ENCODE measurements at regions not wholly inside any gene's neighbourhood (a gene's known extent, or its start where the extent isn't known, plus 50 kb on each side); places are given as distances from the start of the nearest gene placed in this dataset.
A peak's percentile ranks its signal among the peaks of the same experiment; 100 is the strongest.

- Histone ChIP-seq H3K27me3 (ENCODE audit: insufficient read depth, low read length, poor library complexity, severe bottlenecking) (no peaks in the 10 kb centered on the region), H3K9me3 (ENCODE audit: low read length) (no peaks in the 10 kb centered on the region), H3K27ac (ENCODE audit: low read depth, low read length) (no peak overlapping the region), H3K4me3 (ENCODE audit: low read length) (no peak overlapping the region), H3K36me3 (ENCODE audit: insufficient read depth, low read length) (no peaks in the 10 kb centered on the region), H3K4me1 (ENCODE audit: insufficient read depth, low read length) (peaks cover 8% of the 10 kb centered on the region)
- ChIA-PET POLR2A (no interaction called here), CTCF (no interaction called here)
- Mint-ChIP-seq H3K27ac (no peak overlapping the region), H3K36me3 (no peaks in the 10 kb centered on the region), H3K4me1 (no peaks in the 10 kb centered on the region), H3K4me3 (no peak overlapping the region), H3K27me3 (peaks cover 31 to 67% of the 10 kb centered on the region in 2 donors), H3K9me3 (peaks cover 0 to 2% (median 0%) of the 10 kb centered on the region in 5 donors)
- DNase-seq: no peak
Observed at GRCh38 chr21:35510294-35510693, 461.2 kb upstream of the RUNX1 start.

- H3K9me3 ChIP-seq (ENCODE audit: low read length): no peaks in the 10 kb centered on the region
- H3K27ac ChIP-seq (ENCODE audit: low read depth, low read length): no peak overlapping the region
- H3K4me1 ChIP-seq (ENCODE audit: insufficient read depth, low read length): peaks cover 20% of the 10 kb centered on the region
- Mint-ChIP-seq H3K4me1 (peaks cover 0 to 4% (median 4%) of the 10 kb centered on the region in 3 donors), H3K9me3 (peaks cover 0 to 2% (median 0%) of the 10 kb centered on the region in 5 donors), H3K27me3 (peaks cover 23 to 64% of the 10 kb centered on the region in 2 donors), H3K36me3 (no peaks in the 10 kb centered on the region), H3K27ac (no peak overlapping the region), H3K4me3 (no peak overlapping the region)
- no peaks in the 10 kb centered on the region for H3K36me3 ChIP-seq (ENCODE audit: insufficient read depth, low read length)
- H3K4me3 ChIP-seq (ENCODE audit: low read length): no peak overlapping the region
- POLR2A ChIA-PET: no interaction called here
- H3K27me3 ChIP-seq (ENCODE audit: insufficient read depth, low read length, poor library complexity, severe bottlenecking): no peaks in the 10 kb centered on the region
- CTCF ChIA-PET: no interaction called here
- no peak for DNase-seq
Observed at GRCh38 chr21:35509001-35509704, 460.1 kb upstream of the RUNX1 start.

- Mint-ChIP-seq H3K36me3 (no peaks in the 10 kb centered on the region), H3K9me3 (no peaks in the 10 kb centered on the region), H3K27ac (no peak overlapping the region), H3K27me3 (peaks cover 17 to 63% of the 10 kb centered on the region in 2 donors), H3K4me3 (no peak overlapping the region), H3K4me1 (peaks cover 2 to 12% (median 12%) of the 10 kb centered on the region in 3 donors)
- no peak overlapping the region for H3K4me3 ChIP-seq (ENCODE audit: low read length)
- no peaks in the 10 kb centered on the region for H3K9me3 ChIP-seq (ENCODE audit: low read length)
- POLR2A ChIA-PET: no interaction called here
- no peaks in the 10 kb centered on the region for H3K27me3 ChIP-seq (ENCODE audit: insufficient read depth, low read length, poor library complexity, severe bottlenecking)
- no peak overlapping the region for H3K27ac ChIP-seq (ENCODE audit: low read depth, low read length)
- no peaks in the 10 kb centered on the region for H3K36me3 ChIP-seq (ENCODE audit: insufficient read depth, low read length)
- H3K4me1 ChIP-seq (ENCODE audit: insufficient read depth, low read length): peaks cover 26% of the 10 kb centered on the region
- no peak for DNase-seq
- CTCF ChIA-PET: no interaction called here
Observed at GRCh38 chr21:35508139-35508888, 459.2 kb upstream of the RUNX1 start.

GRCh38 chr21:35507181-35507759 lies 458.2 kb upstream of the RUNX1 start:
- Histone ChIP-seq H3K4me1 (ENCODE audit: insufficient read depth, low read length) (peaks cover 34% of the 10 kb centered on the region), H3K36me3 (ENCODE audit: insufficient read depth, low read length) (no peaks in the 10 kb centered on the region), H3K27me3 (ENCODE audit: insufficient read depth, low read length, poor library complexity, severe bottlenecking) (no peaks in the 10 kb centered on the region), H3K4me3 (ENCODE audit: low read length) (no peak overlapping the region), H3K27ac (ENCODE audit: low read depth, low read length) (no peak overlapping the region), H3K9me3 (ENCODE audit: low read length) (no peaks in the 10 kb centered on the region)
- Mint-ChIP-seq H3K27me3 (peaks cover 21 to 66% of the 10 kb centered on the region in 2 donors), H3K36me3 (no peaks in the 10 kb centered on the region), H3K9me3 (no peaks in the 10 kb centered on the region), H3K4me1 (peaks cover 4 to 14% (median 14%) of the 10 kb centered on the region in 3 donors), H3K27ac (peak overlapping the region in 1 of 8 donors; percentile 95), H3K4me3 (no peak overlapping the region)
- no peak for DNase-seq
- POLR2A ChIA-PET: no interaction called here
- CTCF ChIA-PET: no interaction called here

- Histone ChIP-seq H3K4me3 (ENCODE audit: low read length) (no peak overlapping the region), H3K36me3 (ENCODE audit: insufficient read depth, low read length) (no peaks in the 10 kb centered on the region), H3K27me3 (ENCODE audit: insufficient read depth, low read length, poor library complexity, severe bottlenecking) (no peaks in the 10 kb centered on the region), H3K9me3 (ENCODE audit: low read length) (no peaks in the 10 kb centered on the region), H3K4me1 (ENCODE audit: insufficient read depth, low read length) (peaks cover 34% of the 10 kb centered on the region), H3K27ac (ENCODE audit: low read depth, low read length) (no peak overlapping the region)
- POLR2A ChIA-PET: no interaction called here
- peaks cover 22 to 68% of the 10 kb centered on the region in 2 donors for H3K27me3 Mint-ChIP-seq
- peaks cover 4 to 14% (median 14%) of the 10 kb centered on the region in 3 donors for H3K4me1 Mint-ChIP-seq
- H3K9me3 Mint-ChIP-seq: no peaks in the 10 kb centered on the region
- no peaks in the 10 kb centered on the region for H3K36me3 Mint-ChIP-seq
- CTCF ChIA-PET: no interaction called here
- DNase-seq: no peak
- no peak overlapping the region for H3K27ac Mint-ChIP-seq
- no peak overlapping the region for H3K4me3 Mint-ChIP-seq
Observed at GRCh38 chr21:35506771-35507170, 457.7 kb upstream of the RUNX1 start.

- Histone ChIP-seq H3K4me3 (ENCODE audit: low read length) (no peak overlapping the region), H3K4me1 (ENCODE audit: insufficient read depth, low read length) (peaks cover 34% of the 10 kb centered on the region), H3K36me3 (ENCODE audit: insufficient read depth, low read length) (no peaks in the 10 kb centered on the region), H3K27ac (ENCODE audit: low read depth, low read length) (no peak overlapping the region), H3K9me3 (ENCODE audit: low read length) (no peaks in the 10 kb centered on the region), H3K27me3 (ENCODE audit: insufficient read depth, low read length, poor library complexity, severe bottlenecking) (no peaks in the 10 kb centered on the region)
- Mint-ChIP-seq H3K27me3 (peaks cover 24 to 68% of the 10 kb centered on the region in 2 donors), H3K36me3 (no peaks in the 10 kb centered on the region), H3K27ac (no peak overlapping the region), H3K4me1 (peaks cover 4 to 14% (median 14%) of the 10 kb centered on the region in 3 donors), H3K9me3 (no peaks in the 10 kb centered on the region), H3K4me3 (no peak overlapping the region)
- DNase-seq: no peak
- POLR2A ChIA-PET: no interaction called here
- CTCF ChIA-PET: no interaction called here
Observed at GRCh38 chr21:35506352-35506751, 457.2 kb upstream of the RUNX1 start.

GRCh38 chr21:35504951-35505466 lies 455.9 kb upstream of the RUNX1 start:
- DNase-seq: no peak
- no peaks in the 10 kb centered on the region for H3K36me3 ChIP-seq (ENCODE audit: insufficient read depth, low read length)
- ChIA-PET POLR2A (no interaction called here), CTCF (no interaction called here)
- no peaks in the 10 kb centered on the region for H3K9me3 ChIP-seq (ENCODE audit: low read length)
- no peak overlapping the region for H3K27ac ChIP-seq (ENCODE audit: low read depth, low read length)
- H3K4me3 ChIP-seq (ENCODE audit: low read length): no peak overlapping the region
- peaks cover 0 to 5% (median 0%) of the 10 kb centered on the region in 3 donors for H3K36me3 Mint-ChIP-seq
- H3K27me3 Mint-ChIP-seq: peaks cover 24 to 65% of the 10 kb centered on the region in 2 donors
- peaks cover 34% of the 10 kb centered on the region for H3K4me1 ChIP-seq (ENCODE audit: insufficient read depth, low read length)
- H3K9me3 Mint-ChIP-seq: peaks cover 0 to 4% (median 0%) of the 10 kb centered on the region in 5 donors
- H3K27me3 ChIP-seq (ENCODE audit: insufficient read depth, low read length, poor library complexity, severe bottlenecking): no peaks in the 10 kb centered on the region
- H3K4me3 Mint-ChIP-seq: no peak overlapping the region
- H3K4me1 Mint-ChIP-seq: peaks cover 4 to 14% (median 14%) of the 10 kb centered on the region in 3 donors
- H3K27ac Mint-ChIP-seq: no peak overlapping the region

- Histone ChIP-seq H3K36me3 (ENCODE audit: insufficient read depth, low read length) (no peaks in the 10 kb centered on the region), H3K27me3 (ENCODE audit: insufficient read depth, low read length, poor library complexity, severe bottlenecking) (no peaks in the 10 kb centered on the region), H3K9me3 (ENCODE audit: low read length) (no peaks in the 10 kb centered on the region), H3K4me3 (ENCODE audit: low read length) (no peak overlapping the region), H3K27ac (ENCODE audit: low read depth, low read length) (no peak overlapping the region), H3K4me1 (ENCODE audit: insufficient read depth, low read length) (peaks cover 34% of the 10 kb centered on the region)
- ChIA-PET CTCF (no interaction called here), POLR2A (no interaction called here)
- peaks cover 4 to 14% (median 14%) of the 10 kb centered on the region in 3 donors for H3K4me1 Mint-ChIP-seq
- peaks cover 0 to 4% (median 0%) of the 10 kb centered on the region in 5 donors for H3K9me3 Mint-ChIP-seq
- H3K36me3 Mint-ChIP-seq: peaks cover 0 to 5% (median 0%) of the 10 kb centered on the region in 3 donors
- DNase-seq: no peak
- peaks cover 24 to 63% of the 10 kb centered on the region in 2 donors for H3K27me3 Mint-ChIP-seq
- H3K27ac Mint-ChIP-seq: no peak overlapping the region
- H3K4me3 Mint-ChIP-seq: no peak overlapping the region
Observed at GRCh38 chr21:35504277-35504676, 455.2 kb upstream of the RUNX1 start.

All from CD8-positive, alpha-beta memory T cell (primary cell).